IMR-90 (cell line): ENCODE measurements at regions not wholly inside any gene's neighbourhood (a gene's known extent, or its start where the extent isn't known, plus 50 kb on each side); places are given as distances from the start of the nearest gene placed in this dataset.

Source experiments
- ATAC-seq: fragments of 200-7000 bp; cut with Tn5 transposase; 2 replicates; pipeline ENCODE4 v1.9.1; 2020; ENCODE audit warnings: low read depth, mild to moderate bottlenecking, moderate library complexity
- BruUV-seq: library from RNA; stranded (reverse); fragments of 400-500 nt; replicated peaks from 2 replicates; lab custom pipeline; 2021; lab: Mats Ljungman, UMichigan
- CTCF ChIA-PET: fragments of 300-600 bp; formaldehyde crosslinking; extraction: SDS; loops from one replicate; lab custom pipeline; 2021; ENCODE audit warnings: antibody characterized with exemption; lab: Yijun Ruan, JAX
- POLR2A ChIA-PET: fragments of 300-600 bp; sonication (Branson Sonifier 250); formaldehyde crosslinking; loops from one replicate; lab custom pipeline; 2022; ENCODE audit warnings: antibody characterized with exemption; ENCODE audit not compliant: unreplicated experiment; lab: Charles Lee
- DNase-seq: peaks from one replicate; pipeline ENCODE4 v3.0.0; 2013
- H2AFZ ChIP-seq: replicated peaks from 2 replicates; pipeline ENCODE3; 2013; ENCODE audit warnings: low read length, mild to moderate bottlenecking; ENCODE audit not compliant: poor library complexity
- H2AK5ac ChIP-seq: 2 replicates; pipeline ENCODE4 v1.6.1; 2013; ENCODE audit warnings: low read depth, low read length, inconsistent platforms
- H2AK9ac ChIP-seq: replicated peaks from 2 replicates; pipeline ENCODE3; 2013; ENCODE audit warnings: mild to moderate bottlenecking, low read depth, low read length, moderate library complexity; ENCODE audit not compliant: poor library complexity
- H2BK120ac ChIP-seq: 2 replicates; pipeline ENCODE4 v1.6.1; 2013; ENCODE audit warnings: low read depth, low read length, inconsistent platforms
- H2BK15ac ChIP-seq: 3 replicates; pipeline ENCODE4 v1.6.1; 2013; ENCODE audit warnings: low read depth, low read length, inconsistent platforms
- H2BK20ac ChIP-seq: 2 replicates; pipeline ENCODE4 v1.6.1; 2013; ENCODE audit warnings: low read depth, mild to moderate bottlenecking, inconsistent platforms, low read length, moderate library complexity
- H2BK5ac ChIP-seq: 2 replicates; pipeline ENCODE4 v1.6.1; 2013; ENCODE audit warnings: mild to moderate bottlenecking, low read depth, low read length, inconsistent platforms; ENCODE audit not compliant: poor library complexity, severe bottlenecking
- H3K14ac ChIP-seq: replicated peaks from 2 replicates; pipeline ENCODE4 v1.6.1; 2013; ENCODE audit warnings: low read depth, low read length, inconsistent platforms
- H3K18ac ChIP-seq: 2 replicates; pipeline ENCODE4 v1.6.1; 2013; ENCODE audit warnings: low read depth, low read length, control low read depth
- H3K23ac ChIP-seq: 2 replicates; pipeline ENCODE4 v1.6.1; 2013; ENCODE audit warnings: low read depth, low read length, inconsistent platforms
- H3K27ac ChIP-seq: 2 replicates; pipeline ENCODE4 v1.5.1; 2013; ENCODE audit warnings: mild to moderate bottlenecking, control low read depth, low read length; ENCODE audit not compliant: insufficient read depth
- H3K27me3 ChIP-seq: 2 replicates; pipeline ENCODE4 v1.6.1; 2013; ENCODE audit warnings: low read length; ENCODE audit not compliant: control insufficient read depth, insufficient read depth
- H3K36me3 ChIP-seq: 2 replicates; pipeline ENCODE4 v1.6.1; 2013; ENCODE audit warnings: low read length, mixed read lengths; ENCODE audit not compliant: control insufficient read depth, insufficient read depth
- H3K4ac ChIP-seq: 2 replicates; pipeline ENCODE4 v1.6.1; 2013; ENCODE audit warnings: low read depth, low read length, inconsistent platforms
- H3K4me1 ChIP-seq: 2 replicates; pipeline ENCODE4 v1.6.1; 2013; ENCODE audit warnings: low read length, mixed read lengths; ENCODE audit not compliant: control insufficient read depth, insufficient read depth
- H3K4me2 ChIP-seq: 2 replicates; pipeline ENCODE4 v1.6.1; 2013; ENCODE audit warnings: low read depth, mild to moderate bottlenecking, control low read depth, low read length, moderate library complexity
- H3K4me3 ChIP-seq: 2 replicates; pipeline ENCODE4 v1.5.1; 2013; ENCODE audit warnings: low read depth, mild to moderate bottlenecking, control low read depth, low read length, moderate library complexity; ENCODE audit not compliant: insufficient read depth
- H3K56ac ChIP-seq: 2 replicates; pipeline ENCODE4 v1.6.1; 2013; ENCODE audit warnings: low read length, inconsistent platforms; ENCODE audit not compliant: insufficient read depth; ENCODE audit errors: extremely low read depth
- H3K79me1 ChIP-seq, 2 experiments: 2 replicates each; pipeline ENCODE4 v1.6.1; 2013; ENCODE audit warnings: low read length in 2 of 2, inconsistent platforms in 1 of 2, low read depth in 1 of 2
- H3K9ac ChIP-seq: 2 replicates; pipeline ENCODE4 v1.6.1; 2013; ENCODE audit warnings: low read depth, low read length, control low read depth
- H3K9me1 ChIP-seq: 2 replicates; pipeline ENCODE4 v1.6.1; 2013; ENCODE audit warnings: low read length, inconsistent platforms; ENCODE audit not compliant: insufficient read depth
- H3K9me3 ChIP-seq: 2 replicates; pipeline ENCODE4 v1.6.1; 2013; ENCODE audit warnings: low read length; ENCODE audit not compliant: control insufficient read depth, insufficient read depth
- H4K20me1 ChIP-seq: 2 replicates; pipeline ENCODE4 v1.6.1; 2013; ENCODE audit warnings: low read length, inconsistent platforms; ENCODE audit not compliant: insufficient read depth
- H4K5ac ChIP-seq: 2 replicates; pipeline ENCODE4 v1.6.1; 2013; ENCODE audit warnings: mild to moderate bottlenecking, low read depth, low read length, control low read depth
- H4K8ac ChIP-seq, 2 experiments: 2 replicates each; pipeline ENCODE4 v1.6.1; 2013; ENCODE audit warnings: low read depth in 2 of 2, low read length in 2 of 2, control low read depth in 1 of 2, inconsistent platforms in 1 of 2
- H4K91ac ChIP-seq: 2 replicates; pipeline ENCODE4 v1.6.1; 2013; ENCODE audit warnings: low read depth, low read length, inconsistent platforms; ENCODE audit not compliant: insufficient read depth
- BHLHE40 ChIP-seq: fragments of 150-350 bp; IDR thresholded peaks from 2 replicates; pipeline ENCODE4 v1.6.1; 2016; ENCODE audit warnings: mild to moderate bottlenecking, low read depth, low read length
- FOS ChIP-seq: fragments of 150-350 bp; IDR thresholded peaks from 2 replicates; pipeline ENCODE4 v1.6.1; 2016; ENCODE audit warnings: low read depth, low read length
- MXI1 ChIP-seq: IDR thresholded peaks from 2 replicates; pipeline ENCODE4 v1.6.1; 2012; ENCODE audit warnings: low read depth, mild to moderate bottlenecking, low read length, moderate library complexity, borderline replicate concordance
- RCOR1 ChIP-seq: IDR thresholded peaks from 2 replicates; pipeline ENCODE4 v1.6.1; 2012; ENCODE audit warnings: mild to moderate bottlenecking, low read length, improper control_type of control experiment; ENCODE audit not compliant: insufficient replicate concordance
- RFX5 ChIP-seq: IDR thresholded peaks from 2 replicates; pipeline ENCODE4 v1.8.0; 2012; ENCODE audit warnings: low read depth, mild to moderate bottlenecking, low read length, moderate library complexity
- SMC3 ChIP-seq: fragments of 150-350 bp; IDR thresholded peaks from 2 replicates; pipeline ENCODE4 v1.6.1; 2016; ENCODE audit warnings: low read depth, mild to moderate bottlenecking, antibody characterized with exemption, low read length, moderate library complexity
- WGBS, 2 experiments: methylation state at CpG; one replicate each; pipeline versions ENCODE4 v1.1.5 to v1.1.7; 2013; ENCODE audit warnings: missing lambda C conversion rate in 2 of 2; ENCODE audit not compliant: insufficient read length in 1 of 2; ENCODE audit errors: extremely low coverage in 2 of 2; 5-methylcytosine and 5-hydroxymethylcytosine counted together
- dilution Hi-C: fragments of 300-500 bp; cut with HindIII; formaldehyde crosslinking; loops from one replicate; pipeline ENCODE4 v1.14.3; 2018; ENCODE audit warnings: low sequenced_read_pairs; ENCODE audit not compliant: unreplicated experiment
- in situ Hi-C: fragments of 300-500 bp; cut with MboI; formaldehyde crosslinking; loops from 3 replicates; pipeline ENCODE4 v1.14.3; 2019; ENCODE audit warnings: low sequenced_read_pairs, inconsistent platforms, mixed read lengths
- intact Hi-C: fragments of 100-400 bp; cut with micrococcal nuclease; formaldehyde crosslinking; loops from 2 replicates; pipeline ENCODE4 v1.10.0; 2022
- TF ChIP-seq, protein P1 (sequence below): fragments of 150-350 bp; IDR thresholded peaks from 2 replicates; pipeline ENCODE4 v1.6.1; 2016; ENCODE audit warnings: low read depth, mild to moderate bottlenecking, low read length, moderate library complexity, borderline replicate concordance

DNA sequence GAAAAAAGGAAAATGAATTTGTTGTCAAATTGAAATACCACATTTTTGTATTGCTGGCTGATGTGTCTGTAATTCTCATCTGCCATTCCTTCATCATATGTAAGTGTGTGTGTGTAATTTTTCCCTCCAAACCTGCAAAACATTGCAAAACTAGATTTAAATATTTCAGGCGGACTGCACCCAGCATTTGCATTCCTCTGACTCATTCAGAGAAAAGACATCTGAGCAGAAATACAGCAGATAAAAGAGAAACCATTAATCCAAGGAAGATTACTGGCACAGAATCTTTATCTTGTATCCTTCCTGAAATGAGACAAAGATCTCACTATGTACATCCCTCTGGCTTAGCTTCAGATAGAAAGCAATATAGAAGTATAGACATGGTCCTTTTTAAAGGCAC is 275.3 kb downstream of the TMEM38B start:
- no peaks in the 10 kb centered on the region for H3K79me1 ChIP-seq
- H2BK20ac ChIP-seq = no peak overlapping the region
- ChIA-PET CTCF (no interaction called here), POLR2A (no interaction called here)
- H4K8ac ChIP-seq = no peak overlapping the region
- H3K4me1 ChIP-seq = no peaks in the 10 kb centered on the region
- no peak overlapping the region for H2BK5ac ChIP-seq
- no peak overlapping the region for H2AFZ ChIP-seq
- H3K4me2 ChIP-seq = no peak overlapping the region
- H2AK9ac ChIP-seq = no peak overlapping the region
- H2AK5ac ChIP-seq = no peak overlapping the region
- no peaks in the 10 kb centered on the region for H3K27me3 ChIP-seq
- no peaks in the 10 kb centered on the region for H3K9me3 ChIP-seq
- no peak for ATAC-seq
- no peak overlapping the region for H3K4ac ChIP-seq
- H3K18ac ChIP-seq = no peak overlapping the region
- H2BK15ac ChIP-seq = no peak overlapping the region
- intact Hi-C loops = no loop called here
- no peak for DNase-seq
- no CpG with 5 or more reads among the region's 1 CpG for WGBS, 2 experiments
- no peak overlapping the region for H3K9ac ChIP-seq
- no peak overlapping the region for H4K91ac ChIP-seq
- no peak overlapping the region for H3K56ac ChIP-seq
- no peak overlapping the region for H3K23ac ChIP-seq
- H3K4me3 ChIP-seq = no peak overlapping the region
- no peak overlapping the region for H2BK120ac ChIP-seq
- no peaks in the 10 kb centered on the region for H3K36me3 ChIP-seq
- in situ Hi-C loops = no loop called here
- H3K14ac ChIP-seq = no peak overlapping the region
- H4K20me1 ChIP-seq = no peaks in the 10 kb centered on the region
- no peak overlapping the region for H3K27ac ChIP-seq
- no peak overlapping the region for H4K5ac ChIP-seq
- dilution Hi-C loops = no loop called here
- TF ChIP-seq, protein P1, sequence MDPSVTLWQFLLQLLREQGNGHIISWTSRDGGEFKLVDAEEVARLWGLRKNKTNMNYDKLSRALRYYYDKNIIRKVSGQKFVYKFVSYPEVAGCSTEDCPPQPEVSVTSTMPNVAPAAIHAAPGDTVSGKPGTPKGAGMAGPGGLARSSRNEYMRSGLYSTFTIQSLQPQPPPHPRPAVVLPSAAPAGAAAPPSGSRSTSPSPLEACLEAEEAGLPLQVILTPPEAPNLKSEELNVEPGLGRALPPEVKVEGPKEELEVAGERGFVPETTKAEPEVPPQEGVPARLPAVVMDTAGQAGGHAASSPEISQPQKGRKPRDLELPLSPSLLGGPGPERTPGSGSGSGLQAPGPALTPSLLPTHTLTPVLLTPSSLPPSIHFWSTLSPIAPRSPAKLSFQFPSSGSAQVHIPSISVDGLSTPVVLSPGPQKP = no peak
- TF ChIP-seq FOS (no peak), SMC3 (no peak), MXI1 (no peak), RFX5 (no peak), BHLHE40 (no peak), RCOR1 (no peak)
- BruUV-seq = no TSS peak
- H3K9me1 ChIP-seq = no peaks in the 10 kb centered on the region
